Thoracic aorta (tissue), 2 donors: ENCODE measurements at regions not wholly inside any gene's neighbourhood (a gene's known extent, or its start where the extent isn't known, plus 50 kb on each side); places are given as distances from the start of the nearest gene placed in this dataset.

ENCODE experiments used
- ATAC-seq: fragments of 150-250 bp; one replicate; pipeline ENCODE4 v1.8.0; 2017; ENCODE audit warnings: low read depth; ENCODE audit not compliant: insufficient number of reproducible peaks, low FRiP score
- DNase-seq: peaks from one replicate; pipeline ENCODE4 v3.0.0-alpha.2; 2020; ENCODE audit warnings: low spot score
- H3K27ac ChIP-seq, 2 donors: fragments of 200-600 bp; sonication (generic); 1 replicate in 1 of 2; 2 replicates in 1 of 2; pipeline ENCODE4 v1.5.1; 2016; ENCODE audit warnings: mild to moderate bottlenecking in 2 of 2, moderate library complexity in 2 of 2
- H3K27me3 ChIP-seq: fragments of 200-600 bp; sonication (generic); replicated peaks from 2 replicates; pipeline ENCODE4 v1.6.0; 2016; ENCODE audit warnings: mild to moderate bottlenecking; ENCODE audit not compliant: insufficient read depth
- H3K36me3 ChIP-seq: fragments of 200-600 bp; sonication (generic); one replicate; pipeline ENCODE4 v1.5.1; 2016
- H3K4me1 ChIP-seq, 2 donors: fragments of 200-600 bp; sonication (generic); 1 replicate in 1 of 2; 2 replicates in 1 of 2; pipeline versions ENCODE4 v1.5.1 to v1.6.0; 2016; ENCODE audit warnings: low read depth in 2 of 2, mild to moderate bottlenecking in 1 of 2; ENCODE audit not compliant: control insufficient read depth in 1 of 2
- H3K4me3 ChIP-seq: fragments of 200-600 bp; sonication (generic); 2 replicates; pipeline ENCODE4 v1.5.1; 2016; ENCODE audit warnings: mild to moderate bottlenecking
- H3K9me3 ChIP-seq: fragments of 200-600 bp; sonication (generic); 2 replicates; pipeline ENCODE4 v1.5.1; 2016
- CTCF ChIP-seq: fragments of 200-600 bp; sonication (generic); IDR thresholded peaks from one replicate; pipeline ENCODE4 v1.5.1; 2019; ENCODE audit warnings: antibody characterized with exemption

GRCh38 chr4:136644279-136644678 is 888.0 kb downstream of the PCDH18 start:
- no peaks in the 10 kb centered on the region for H3K27me3 ChIP-seq
- ATAC-seq, result no peak
- no peak for TF ChIP-seq CTCF
- no peak overlapping the region for H3K27ac ChIP-seq
- no peaks in the 10 kb centered on the region for H3K36me3 ChIP-seq
- H3K9me3 ChIP-seq, result no peaks in the 10 kb centered on the region
- no peak overlapping the region for H3K4me3 ChIP-seq
- H3K4me1 ChIP-seq, result no peaks in the 10 kb centered on the region
- DNase-seq, result no peak

GRCh38 chr4:136643416-136643815 is 888.9 kb downstream of the PCDH18 start:
- Histone ChIP-seq H3K4me3 (no peak overlapping the region), H3K27me3 (no peaks in the 10 kb centered on the region), H3K36me3 (no peaks in the 10 kb centered on the region), H3K4me1 (no peaks in the 10 kb centered on the region), H3K9me3 (no peaks in the 10 kb centered on the region), H3K27ac (no peak overlapping the region)
- DNase-seq, result no peak
- no peak for ATAC-seq
- TF ChIP-seq CTCF, result no peak

DNA sequence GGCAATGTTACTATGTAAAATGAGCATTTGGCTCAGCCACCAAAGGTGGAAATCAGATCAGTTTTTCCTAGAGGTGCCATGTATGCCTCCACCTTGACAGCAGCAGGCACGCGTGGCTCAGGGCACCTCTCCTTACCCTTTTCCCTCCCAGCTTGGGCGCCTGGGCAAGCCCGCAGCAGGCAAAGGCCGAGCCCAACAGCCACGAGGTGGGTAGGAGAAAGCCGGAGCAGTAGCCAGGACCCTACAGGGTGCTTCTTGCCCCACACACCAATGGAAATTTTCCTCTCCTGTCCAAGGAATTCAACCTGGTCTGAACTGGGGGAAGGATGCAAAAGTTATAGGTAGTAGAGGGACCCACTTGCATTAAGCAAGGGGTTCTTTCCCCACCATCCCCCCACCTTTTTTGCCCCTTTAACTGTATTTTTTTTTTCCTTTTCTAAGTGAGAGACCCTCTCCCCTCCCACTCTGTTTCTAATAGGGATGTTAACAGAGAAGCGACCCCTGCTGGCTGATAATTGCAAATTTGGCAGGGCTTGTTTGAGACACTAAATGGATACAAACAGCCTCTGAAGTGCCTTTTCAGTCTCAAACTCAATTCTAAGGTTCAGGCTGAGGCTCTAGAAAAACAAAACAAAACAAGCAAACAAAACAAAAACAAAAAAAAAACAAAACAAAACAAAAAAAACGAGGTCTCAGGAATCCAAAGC is 895.1 kb downstream of the PCDH18 start:
- Histone ChIP-seq H3K27me3 (no peaks in the 10 kb centered on the region), H3K27ac (no peak overlapping the region), H3K9me3 (no peaks in the 10 kb centered on the region), H3K4me3 (no peak overlapping the region), H3K4me1 (no peaks in the 10 kb centered on the region), H3K36me3 (no peaks in the 10 kb centered on the region)
- DNase-seq (no peak), ATAC-seq (no peak)
- TF ChIP-seq CTCF, result no peak

DNA sequence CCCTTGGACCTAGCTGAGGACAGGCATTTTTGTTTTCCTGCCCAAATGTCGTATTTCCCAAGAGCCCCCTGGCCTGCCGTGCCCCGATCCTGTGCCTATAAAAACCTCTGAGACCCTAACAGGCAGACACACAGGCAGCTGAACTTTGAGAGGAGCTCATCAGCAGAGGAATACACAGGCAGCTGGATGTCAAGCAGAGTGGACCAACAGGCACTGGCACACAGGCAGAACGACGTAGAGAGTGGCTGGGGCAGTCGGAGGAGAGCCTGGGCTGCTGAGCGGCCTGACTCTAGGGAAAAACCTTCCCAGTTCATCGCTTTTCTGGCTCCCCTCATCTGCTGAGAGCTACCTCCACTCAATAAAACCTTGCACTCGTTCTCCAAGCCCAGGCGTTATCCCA is 896.1 kb downstream of the PCDH18 start:
- no peak for TF ChIP-seq CTCF
- Histone ChIP-seq H3K9me3 (no peaks in the 10 kb centered on the region), H3K27ac (no peak overlapping the region), H3K36me3 (no peaks in the 10 kb centered on the region), H3K4me1 (no peaks in the 10 kb centered on the region), H3K4me3 (no peak overlapping the region), H3K27me3 (no peaks in the 10 kb centered on the region)
- ATAC-seq, result no peak
- DNase-seq, result no peak

DNA sequence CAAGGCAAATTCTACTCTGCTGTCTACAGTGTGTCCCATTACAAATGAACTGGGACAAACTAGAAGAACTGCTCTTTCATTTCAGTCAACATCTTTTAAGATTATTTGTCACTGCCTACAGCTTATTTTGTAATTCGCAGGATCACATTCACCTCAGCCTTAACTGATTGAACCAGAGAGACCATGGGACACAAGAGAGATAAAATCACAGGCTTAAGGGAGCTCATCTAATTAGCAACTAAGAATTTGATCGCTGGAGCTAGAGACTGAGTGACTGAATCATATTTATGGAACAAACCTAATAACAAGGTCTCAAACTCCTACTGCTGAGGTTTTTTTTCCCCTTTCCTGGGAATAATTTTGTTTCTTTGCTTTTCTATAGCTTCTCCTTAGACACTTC is 898.2 kb downstream of the PCDH18 start:
- TF ChIP-seq CTCF, result no peak
- Histone ChIP-seq H3K36me3 (no peaks in the 10 kb centered on the region), H3K4me3 (no peak overlapping the region), H3K27me3 (no peaks in the 10 kb centered on the region), H3K4me1 (no peaks in the 10 kb centered on the region), H3K9me3 (no peaks in the 10 kb centered on the region), H3K27ac (no peak overlapping the region)
- no peak for DNase-seq
- no peak for ATAC-seq
